ENCODE measurements at regions not wholly inside any gene's neighbourhood (a gene's known extent, or its start where the extent isn't known, plus 50 kb on each side); places are given as distances from the start of the nearest gene placed in this dataset.
A peak's percentile ranks its signal among the peaks of the same experiment; 100 is the strongest.
"Not testable (repeated sequence)": the region's sequence is repeated elsewhere in the genome, so short reads cannot be mapped to it uniquely, and the experiment has no call there.

DNA sequence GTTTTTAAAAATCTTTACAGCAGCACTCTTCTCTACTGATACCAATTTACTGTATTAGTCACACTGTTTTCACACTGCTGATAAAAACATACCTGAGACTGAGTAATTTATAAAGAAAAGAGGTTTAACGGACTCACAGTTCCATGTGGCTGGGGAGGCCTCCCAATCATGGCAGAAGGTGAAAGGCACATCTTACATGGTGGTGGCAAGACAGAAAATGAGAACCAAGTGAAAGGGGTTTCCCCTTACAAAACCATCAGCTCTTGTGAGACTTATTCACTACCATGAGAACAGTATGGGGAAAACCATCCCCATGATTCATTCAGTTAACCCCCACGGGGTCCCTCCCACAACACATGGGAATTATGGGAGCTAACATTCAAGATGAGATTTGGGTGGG is 481.9 kb upstream of the TLE4 start:
- not testable (repeated sequence) for DNase-seq (ENCODE audit: low spot score)

DNA sequence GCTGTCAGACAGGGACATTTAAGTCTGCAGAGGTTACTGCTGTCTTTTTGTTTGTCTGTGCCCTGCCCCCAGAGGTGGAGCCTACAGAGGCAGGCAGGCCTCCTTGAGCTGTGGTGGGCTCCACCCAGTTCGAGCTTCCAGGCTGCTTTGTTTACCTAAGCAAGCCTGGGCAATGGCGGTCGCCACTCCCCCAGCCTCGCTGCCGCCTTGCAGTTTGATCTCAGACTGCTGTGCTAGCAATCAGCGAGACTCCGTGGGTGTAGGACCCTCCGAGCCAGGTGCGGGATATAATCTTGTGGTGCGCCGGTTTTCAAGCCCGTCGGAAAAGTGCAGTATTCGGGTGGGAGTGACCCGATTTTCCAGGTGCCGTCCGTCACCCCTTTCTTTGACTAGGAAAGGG is 468.5 kb upstream of the TLE4 start:
- DNase-seq (ENCODE audit: low spot score) = not testable (repeated sequence)

DNA sequence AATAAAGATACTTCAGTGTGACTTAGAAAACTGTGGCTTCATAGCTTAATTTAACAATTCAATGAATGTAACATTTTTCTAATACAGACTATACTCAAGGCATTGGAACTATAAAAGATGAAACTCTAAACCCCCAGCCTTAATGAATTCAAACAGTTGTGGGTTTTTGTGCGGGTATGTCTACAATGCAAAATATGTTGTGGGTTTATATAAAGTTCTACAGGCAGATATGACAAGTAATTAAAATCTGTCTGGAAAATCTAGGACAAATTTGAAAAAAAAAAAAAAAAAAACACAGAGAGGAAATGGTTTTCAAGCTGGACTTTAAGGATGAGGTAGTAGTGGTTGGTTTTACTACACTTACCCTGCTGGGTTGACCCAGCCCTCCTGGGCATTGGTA is 467.5 kb upstream of the TLE4 start:
- no peak for DNase-seq (ENCODE audit: low spot score)

DNA sequence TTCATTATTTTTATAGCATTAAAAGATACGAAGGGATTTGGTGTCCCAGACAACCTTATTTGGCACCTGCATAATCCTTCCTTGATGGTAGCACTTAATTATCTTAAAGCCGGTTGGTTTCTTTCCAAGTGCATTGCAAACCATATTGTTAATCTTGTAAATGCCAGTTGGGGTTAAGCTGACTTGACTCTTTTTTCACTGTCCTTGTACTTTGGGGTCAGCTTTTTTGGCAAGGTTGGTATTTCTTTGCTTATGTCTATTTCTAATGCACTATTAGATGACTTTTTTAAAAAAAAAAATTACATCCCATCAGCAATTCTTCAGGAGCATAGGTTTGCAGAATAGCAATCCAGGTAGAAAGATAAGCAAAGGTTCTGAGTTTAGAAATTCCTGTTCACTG is 466.8 kb upstream of the TLE4 start:
- DNase-seq (ENCODE audit: low spot score) = no peak

DNA sequence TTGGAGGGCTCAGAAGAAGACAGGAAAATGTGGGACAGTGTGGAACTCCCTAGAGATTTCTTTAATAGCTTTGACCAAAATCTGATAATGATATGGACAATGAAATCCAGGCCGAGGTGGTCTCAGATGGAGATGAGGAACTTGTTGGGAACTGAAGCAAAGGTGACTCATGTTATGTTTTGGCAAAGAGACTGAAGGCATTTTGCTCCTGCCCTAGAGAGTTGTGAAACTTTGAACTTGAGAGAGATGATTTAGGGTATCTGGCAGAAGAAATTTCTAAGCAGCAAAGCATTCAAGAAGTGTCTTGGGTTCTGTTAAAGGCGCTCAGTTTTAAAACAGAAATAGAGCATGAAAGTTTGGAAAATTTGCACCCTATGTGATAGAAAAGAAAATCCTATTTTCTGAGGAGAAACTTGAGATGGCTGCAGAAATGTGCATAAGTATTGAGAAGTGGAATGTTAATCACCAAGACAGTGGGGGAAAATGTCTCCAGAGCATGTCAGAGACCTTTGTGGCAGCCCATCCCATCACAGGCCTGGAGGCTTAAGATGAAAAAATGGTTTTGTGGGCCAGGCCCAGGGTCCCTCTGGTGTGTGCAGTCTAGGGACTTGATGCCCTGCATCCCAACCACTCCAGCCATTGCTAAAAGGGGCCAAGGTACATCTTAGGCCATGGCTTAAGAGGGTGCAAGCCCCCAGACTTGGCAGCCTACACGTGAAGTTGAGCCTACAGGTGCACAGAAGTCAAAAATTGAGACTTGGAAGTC is 463.7 kb upstream of the TLE4 start:
- DNase-seq (ENCODE audit: low spot score) = no peak

DNA sequence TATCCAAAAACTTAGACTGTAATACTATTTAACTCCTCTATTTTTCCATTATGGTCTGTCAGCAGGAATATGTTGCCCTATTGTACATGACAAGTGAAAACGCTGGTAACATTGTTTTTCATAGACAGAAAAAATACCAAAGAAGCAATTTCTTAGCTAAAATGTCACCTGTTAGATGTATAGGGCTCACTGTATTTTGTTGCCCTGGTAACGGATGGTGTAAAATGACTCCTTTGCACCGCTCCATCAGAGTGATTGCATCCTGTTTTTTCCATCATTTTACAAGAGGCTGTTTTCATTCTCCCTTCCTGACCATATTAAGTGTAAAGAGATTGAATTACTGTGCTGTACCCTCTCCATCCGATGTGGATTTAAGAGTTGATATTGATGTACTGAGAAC is 460.1 kb upstream of the TLE4 start:
- DNase-seq (ENCODE audit: low spot score) = no peak

DNA sequence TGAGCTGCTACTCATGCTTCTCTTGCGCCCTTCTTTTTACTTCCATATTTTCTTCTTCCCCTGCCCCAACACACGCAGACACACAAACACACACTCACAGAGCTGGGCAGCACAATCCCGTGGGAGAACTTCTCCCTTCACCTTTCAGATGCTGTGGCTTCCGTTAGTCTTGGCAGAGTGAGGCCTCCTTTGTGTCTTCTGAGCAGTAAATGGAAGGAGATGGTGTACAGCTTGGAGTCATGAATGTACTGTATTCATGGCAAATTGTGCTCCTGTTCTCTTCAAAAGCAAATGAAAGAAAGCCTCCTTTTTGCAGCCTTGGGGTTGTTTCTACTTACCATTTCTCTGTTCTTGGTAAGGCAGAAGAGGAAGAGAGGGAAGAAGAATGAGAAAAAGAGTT is 456.6 kb upstream of the TLE4 start:
- no peak for DNase-seq (ENCODE audit: low spot score)

DNA sequence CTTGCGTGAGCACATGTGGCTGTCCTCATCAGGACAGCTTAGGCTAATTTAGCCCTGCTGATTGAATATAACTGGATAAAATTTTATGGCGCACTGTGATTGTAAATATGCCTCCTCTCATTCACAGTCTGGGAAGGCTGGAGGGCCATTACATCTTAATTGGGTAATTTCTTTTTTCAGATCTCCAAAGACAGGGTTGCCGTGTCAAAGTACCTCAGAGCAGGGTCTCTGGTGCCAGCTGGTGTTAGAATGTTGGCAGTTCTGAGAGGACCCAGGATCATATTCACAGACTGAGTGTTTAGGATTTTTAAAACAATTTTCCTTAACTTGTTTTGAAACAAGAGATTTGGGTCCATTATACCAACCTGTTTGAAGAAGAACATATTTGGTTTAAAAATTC is 455.7 kb upstream of the TLE4 start:
- DNase-seq (ENCODE audit: low spot score) = no peak

DNA sequence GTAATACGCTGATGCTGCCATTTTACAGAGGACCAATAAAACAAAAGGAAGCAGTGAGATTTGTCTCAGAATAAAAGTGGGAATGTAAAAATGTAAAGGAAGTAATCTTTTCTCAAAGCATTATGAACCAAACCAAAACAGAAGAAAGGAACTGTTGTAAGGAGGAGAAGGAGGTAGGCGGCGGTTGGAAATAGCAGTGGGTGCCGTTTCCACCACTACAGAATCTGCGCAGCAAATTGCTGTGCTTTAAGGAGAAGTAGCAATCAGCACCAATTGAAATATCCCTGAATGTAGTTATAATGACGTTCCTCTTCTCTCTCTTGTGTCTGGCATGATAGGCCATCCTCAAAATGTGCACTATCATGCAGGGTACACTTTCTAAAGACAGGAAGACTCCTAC is 455.1 kb upstream of the TLE4 start:
- DNase-seq (ENCODE audit: low spot score) = no peak

DNA sequence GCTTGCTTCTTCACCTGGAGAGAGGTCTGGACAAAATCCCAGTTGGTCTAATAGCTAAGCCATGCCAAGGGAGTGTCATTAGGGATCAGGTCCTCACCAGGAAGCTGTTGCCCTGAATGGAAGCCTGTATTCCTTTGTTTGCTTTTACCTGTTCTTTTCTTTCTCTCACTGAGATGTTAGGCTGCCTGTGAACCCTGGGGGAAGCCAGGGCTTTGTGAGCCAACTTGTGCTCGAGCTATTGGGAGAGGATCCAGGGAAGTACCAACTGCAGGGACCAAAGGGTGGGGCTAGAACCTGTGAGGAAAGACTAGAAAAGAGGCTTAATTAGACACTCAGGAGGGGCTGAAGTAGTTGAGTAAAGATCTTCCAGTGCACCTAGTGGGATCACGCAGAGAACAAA is 451.2 kb upstream of the TLE4 start:
- DNase-seq (ENCODE audit: low spot score) = no peak

DNA sequence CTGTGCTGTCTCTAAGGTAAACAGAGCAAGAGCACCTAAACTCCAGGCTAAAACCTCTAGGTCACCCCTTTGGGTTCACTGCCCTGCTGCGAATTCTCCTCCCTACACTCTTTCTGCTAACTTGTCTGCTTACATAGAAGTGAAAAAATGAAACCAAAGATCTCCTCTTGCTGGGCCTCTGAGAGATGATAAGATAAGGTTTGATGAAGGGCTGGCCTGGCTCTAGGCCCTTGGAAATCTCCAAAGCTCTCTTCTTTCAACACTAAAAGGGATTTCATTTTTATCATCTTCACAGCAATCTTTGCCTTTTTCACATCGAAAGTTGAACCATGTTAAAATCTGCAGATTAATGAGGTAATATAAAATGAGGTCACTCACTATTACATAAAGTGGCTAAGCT is 450.8 kb upstream of the TLE4 start:
- DNase-seq (ENCODE audit: low spot score) = no peak

DNA sequence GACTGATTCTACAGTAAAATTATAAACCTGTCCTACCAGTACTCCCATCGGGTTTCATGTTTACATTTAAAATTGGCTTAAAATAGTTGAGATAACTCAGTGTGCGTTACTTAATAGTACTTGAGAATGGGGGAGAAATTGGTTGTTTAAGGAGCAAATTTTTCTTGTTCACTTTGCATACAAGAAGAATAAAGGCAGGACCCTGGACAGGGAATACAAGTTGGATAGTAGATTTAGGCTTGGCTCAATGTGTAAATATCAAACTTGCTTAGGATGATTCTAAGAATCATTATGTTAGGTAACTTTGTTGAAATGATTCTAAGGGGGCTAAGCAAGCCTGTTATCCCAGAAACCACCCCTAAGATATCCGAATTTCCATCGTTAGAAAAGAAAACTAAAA is 448.4 kb upstream of the TLE4 start:
- no peak for DNase-seq (ENCODE audit: low spot score)

DNA sequence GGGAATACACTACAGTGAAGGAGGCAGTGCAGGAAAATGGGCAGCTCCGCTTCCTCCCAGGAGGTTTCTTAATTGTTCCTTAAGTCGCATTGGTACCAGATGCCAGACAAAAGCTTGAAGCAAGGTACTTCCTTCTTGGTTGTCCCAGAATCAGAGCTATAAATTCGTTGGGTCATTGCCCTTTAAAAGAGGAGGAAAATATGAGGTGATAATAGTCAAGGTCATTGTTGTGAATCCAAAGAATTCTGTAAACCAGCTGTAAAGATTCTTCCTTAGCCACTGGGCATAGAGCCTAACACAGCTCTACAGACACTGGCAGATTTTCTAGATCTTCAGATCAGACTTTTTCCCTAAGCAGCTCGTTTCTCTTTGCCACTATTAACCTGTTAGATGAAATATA is 444.1 kb upstream of the TLE4 start:
- no peak for DNase-seq (ENCODE audit: low spot score)

DNA sequence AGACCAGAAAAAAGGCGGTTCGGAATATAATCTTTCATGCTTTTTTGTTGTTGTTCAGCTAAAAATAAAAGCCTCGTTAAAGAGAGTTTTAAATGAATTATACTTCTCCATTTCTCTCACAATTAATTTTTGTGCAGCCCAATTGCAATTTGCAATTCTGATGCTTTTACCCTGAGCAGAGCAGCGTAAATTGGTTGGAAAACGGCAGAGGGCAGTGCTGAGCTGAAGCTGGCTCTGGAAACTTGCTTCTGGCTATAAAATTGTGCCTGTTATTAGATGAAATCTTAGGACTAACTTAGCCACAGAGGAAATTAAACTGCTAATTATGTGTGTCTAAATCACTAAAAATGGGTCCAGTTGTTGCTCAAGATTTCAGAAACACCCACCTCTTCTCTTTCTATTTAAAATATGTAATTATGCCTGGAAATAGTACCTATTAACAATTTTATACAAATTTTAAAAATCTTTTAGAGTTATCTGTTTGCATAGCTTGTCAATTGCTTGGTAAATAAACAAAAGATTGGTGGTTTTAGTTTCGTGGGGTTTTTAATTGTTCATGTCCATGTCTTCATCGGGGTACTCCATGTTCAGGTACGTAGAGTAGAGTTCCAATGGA is 441.8 kb upstream of the TLE4 start:
- DNase-seq (ENCODE audit: low spot score) = peak; percentile 36

DNA sequence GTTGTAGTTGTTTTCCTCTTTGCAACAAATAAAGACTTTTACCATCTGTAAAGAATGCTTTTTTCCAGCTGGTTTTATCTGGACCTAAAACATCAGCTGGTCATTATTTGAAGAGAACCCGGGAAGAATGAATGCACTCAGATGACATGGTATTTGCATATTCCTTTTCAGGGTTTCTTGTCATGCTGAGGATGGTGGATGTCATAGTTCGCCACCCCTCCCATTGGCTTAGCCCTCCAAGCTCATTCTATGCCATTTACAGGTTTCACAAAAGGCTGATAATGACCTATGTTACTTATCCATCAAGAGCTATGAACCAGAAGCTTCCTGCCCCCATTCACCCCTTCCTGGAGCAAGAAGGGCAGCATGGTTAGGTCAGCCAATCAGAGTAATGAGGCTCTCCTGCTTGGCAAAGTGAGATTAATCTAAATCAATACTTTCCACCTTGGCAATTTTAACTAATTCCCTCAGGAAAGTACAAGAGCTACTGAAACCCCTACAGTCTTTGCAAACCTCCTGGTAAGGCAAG is 440.5 kb upstream of the TLE4 start:
- no peak for DNase-seq (ENCODE audit: low spot score)

DNA sequence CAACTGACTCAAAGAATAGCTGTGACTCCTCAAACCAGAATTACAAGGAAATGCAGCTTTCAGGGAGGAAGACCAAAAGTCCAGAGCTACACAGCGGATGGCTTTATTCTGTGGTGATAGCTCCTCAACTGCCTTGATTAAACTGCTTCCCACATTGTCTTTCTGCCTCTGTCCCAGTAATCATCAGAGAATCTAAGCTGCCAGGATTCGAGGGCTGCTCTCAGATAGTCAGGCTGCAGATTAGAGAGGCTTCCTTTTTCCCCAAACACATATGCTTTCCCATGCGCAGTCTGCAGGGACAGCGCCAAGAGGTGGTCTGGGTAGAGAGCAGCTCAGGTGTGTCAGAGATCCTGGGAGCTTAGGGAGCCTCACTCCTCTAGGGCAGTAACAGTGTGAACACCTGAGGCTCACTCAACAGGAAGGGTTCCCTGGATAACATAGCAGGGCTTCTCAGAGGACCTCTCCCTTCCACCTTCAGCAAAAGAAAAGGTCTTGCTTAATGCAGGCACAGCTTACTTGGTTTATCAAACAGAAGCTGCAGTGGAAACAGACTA is 439.9 kb upstream of the TLE4 start:
- DNase-seq (ENCODE audit: low spot score) = no peak

DNA sequence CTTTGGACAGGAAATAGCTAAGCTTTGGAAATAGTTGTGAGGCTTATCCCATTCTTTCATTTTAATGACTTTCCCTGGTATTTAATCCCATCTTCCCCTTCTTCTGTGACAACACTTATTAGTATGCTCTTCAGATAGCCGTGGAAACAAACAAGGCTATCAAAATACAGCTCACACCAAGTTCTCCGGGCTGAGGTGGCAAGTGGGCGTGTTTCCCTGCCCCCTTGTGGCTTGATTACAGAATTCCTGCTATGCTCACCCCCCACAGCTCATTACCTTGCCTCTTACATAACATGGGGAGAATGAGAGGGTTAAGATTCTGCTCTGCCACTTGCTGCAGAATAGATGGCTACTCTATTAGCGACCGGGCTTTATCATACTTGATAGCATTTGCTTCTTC is 437.1 kb upstream of the TLE4 start:
- peak; percentile 20 for DNase-seq (ENCODE audit: low spot score)

DNA sequence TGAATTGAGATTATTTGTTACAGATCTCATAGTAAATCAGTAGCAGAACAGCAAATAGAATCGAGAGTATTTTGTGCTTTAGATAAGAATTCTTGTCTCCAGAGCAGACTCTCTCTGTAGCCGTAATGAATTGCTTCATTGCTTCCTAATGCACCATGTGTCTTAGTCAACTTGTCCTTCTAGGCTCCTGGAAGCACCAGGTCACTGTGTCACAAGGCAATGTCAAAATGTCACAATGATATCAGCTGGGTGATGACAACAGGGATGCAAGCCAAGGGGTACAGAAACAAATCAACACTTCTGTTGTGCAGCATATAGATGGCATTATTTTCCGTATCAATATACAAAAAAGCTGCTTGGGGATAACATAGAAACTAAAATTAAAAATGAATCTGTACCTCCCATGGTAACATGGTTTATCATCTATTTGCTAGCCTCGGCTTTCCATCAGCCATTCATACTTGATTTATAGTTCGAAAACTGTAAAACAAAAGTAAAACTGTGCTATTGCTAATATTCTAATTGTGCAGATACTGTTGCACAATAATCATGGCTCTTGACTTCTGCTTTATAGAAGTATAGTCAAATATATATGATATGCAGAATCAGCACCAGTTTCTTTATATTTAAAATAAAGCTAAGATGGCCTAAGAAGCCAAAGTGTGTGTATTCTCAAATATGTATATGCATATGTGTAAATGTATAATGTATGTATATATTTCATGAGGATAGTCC is 435.9 kb upstream of the TLE4 start:
- no peak for DNase-seq (ENCODE audit: low spot score)

DNA sequence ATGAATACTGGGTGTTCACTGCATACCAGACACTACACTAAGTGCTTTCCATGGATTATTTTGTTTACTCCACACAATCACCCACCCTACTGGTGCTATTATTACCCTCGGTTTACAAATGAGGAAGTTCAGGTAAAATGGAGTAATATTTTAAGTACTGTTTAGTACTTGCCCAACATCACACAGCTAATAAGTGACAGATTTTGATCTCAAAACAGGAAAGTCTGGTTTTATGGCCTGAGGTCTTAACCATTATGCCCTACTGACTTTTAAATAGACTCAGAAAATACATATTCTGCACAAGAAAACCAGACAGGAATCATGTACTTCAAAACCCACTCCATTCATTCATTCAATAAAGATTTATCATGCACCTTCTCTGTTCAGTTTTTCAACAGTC is 431.0 kb upstream of the TLE4 start:
- DNase-seq (ENCODE audit: low spot score) = no peak

DNA sequence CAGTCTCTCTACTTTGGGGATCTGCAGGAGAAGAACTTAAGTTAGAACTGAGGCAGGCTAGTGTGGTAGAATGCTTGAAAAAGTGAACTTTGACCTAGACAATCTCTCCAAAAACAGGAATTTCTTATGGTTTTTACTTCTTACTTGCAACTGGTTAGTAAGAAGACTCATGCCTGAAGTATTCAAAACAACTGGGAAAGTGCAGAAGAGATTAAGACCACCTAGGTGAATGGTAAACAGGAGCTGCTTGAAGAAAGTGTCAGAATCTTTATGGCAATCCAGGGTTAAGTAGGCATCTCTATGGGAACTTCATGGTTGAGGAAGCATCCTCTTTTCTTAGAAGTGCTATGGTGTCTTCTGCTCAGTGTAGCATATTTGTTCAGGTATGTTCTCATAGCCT is 428.6 kb upstream of the TLE4 start:
- DNase-seq (ENCODE audit: low spot score) = no peak

DNA sequence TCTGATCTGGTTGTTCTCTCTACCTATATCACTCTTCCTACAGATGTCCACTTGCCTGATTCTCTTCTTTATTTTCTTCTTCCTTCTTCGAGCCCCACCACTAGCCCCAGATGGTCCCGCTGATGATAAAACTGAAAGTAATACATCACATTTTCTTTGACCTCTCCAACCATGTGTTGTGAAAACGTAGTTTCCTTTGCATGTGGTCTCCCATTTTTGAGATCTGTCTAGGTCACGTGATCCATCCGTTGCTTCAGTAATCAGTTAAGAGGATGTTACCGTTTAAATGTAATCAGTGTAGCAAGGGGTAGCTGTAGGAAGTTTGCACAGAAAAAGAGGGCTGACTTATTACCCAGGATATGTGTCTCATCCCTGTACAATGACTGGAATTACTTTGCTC is 426.3 kb upstream of the TLE4 start:
- no peak for DNase-seq (ENCODE audit: low spot score)

DNA sequence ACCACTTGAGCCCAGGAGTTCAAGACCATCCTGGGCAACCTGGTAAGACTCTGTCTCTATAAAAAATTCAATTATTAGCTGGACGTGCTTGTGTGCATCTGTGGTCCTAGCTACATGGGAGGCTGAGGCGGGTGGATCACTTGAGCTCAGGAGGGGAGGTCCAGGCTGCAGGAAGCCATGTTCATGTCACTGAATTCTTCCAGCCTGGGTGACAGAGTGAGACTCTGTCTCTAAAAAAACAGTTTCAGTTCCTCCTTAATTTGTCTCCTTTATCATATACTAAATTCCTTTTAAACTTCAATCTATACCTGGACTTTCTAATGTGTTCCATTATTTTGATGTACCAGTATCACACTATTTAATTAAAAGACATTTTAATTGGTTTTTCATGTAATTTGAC is 422.2 kb upstream of the TLE4 start:
- DNase-seq (ENCODE audit: low spot score) = no peak

DNA sequence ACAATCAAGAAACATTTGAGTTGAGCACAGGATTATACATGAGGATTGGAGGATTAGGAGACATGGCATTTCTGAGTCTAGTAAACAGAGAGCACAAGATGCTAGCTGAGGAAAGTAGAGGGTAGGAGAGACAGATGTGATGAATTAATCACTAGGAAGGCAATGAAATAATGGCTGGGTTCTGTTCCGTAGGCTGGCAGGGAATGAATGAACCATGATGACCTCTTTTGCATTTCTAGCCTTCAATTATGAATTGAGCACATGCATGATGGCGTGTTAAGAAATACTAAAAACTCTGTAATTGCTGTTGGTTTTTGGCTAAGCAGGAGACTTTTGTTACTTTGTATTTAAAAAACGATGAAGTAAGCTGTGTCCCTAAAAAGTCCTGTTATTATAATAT is 420.0 kb upstream of the TLE4 start:
- DNase-seq (ENCODE audit: low spot score) = no peak
